HepG2 (cell line): ENCODE measurements at regions not wholly inside any gene's neighbourhood (a gene's known extent, or its start where the extent isn't known, plus 50 kb on each side); places are given as distances from the start of the nearest gene placed in this dataset.

Experiments
- ATAC-seq: fragments of 200-7000 bp; cut with Tn5 transposase; 3 replicates; pipeline ENCODE4 v1.9.1; 2020; ENCODE audit warnings: mild to moderate bottlenecking, moderate library complexity
- BruUV-seq: library from RNA; stranded (reverse); fragments of 400-500 nt; replicated peaks from 2 replicates; lab custom pipeline; 2021; lab: Mats Ljungman, UMichigan
- CTCF ChIA-PET: fragments of 300-600 bp; formaldehyde crosslinking; extraction: SDS; loops from one replicate; lab custom pipeline; 2021; ENCODE audit warnings: low total read pairs, inconsistent platforms, low intra/inter-chr PET ratio; lab: Yijun Ruan, JAX
- POLR2A ChIA-PET: fragments of 350-600 bp; sonication (Branson Sonifier 250); formaldehyde crosslinking; loops from one replicate; lab custom pipeline; 2020; ENCODE audit warnings: antibody characterized with exemption, inconsistent platforms; lab: Yijun Ruan, JAX
- DNase-seq: peaks from one replicate; pipeline ENCODE4 v3.0.0-alpha.2; 2015; ENCODE audit warnings: low spot score
- FAIRE-seq: peaks from 3 replicates; lab custom pipeline; 2011; peaks lifted over from hg19 to GRCh38; lab: Jason Lieb, UNC
- H2AFZ ChIP-seq: one replicate; pipeline ENCODE4 v1.6.1; 2011; ENCODE audit warnings: low read length, inconsistent platforms
- H3K27ac ChIP-seq: fragments of 300-600 bp; 3 replicates; pipeline ENCODE4 v1.8.0; 2011; ENCODE audit warnings: mixed run types, mild to moderate bottlenecking, mixed read lengths, low read length, inconsistent platforms; ENCODE audit not compliant: insufficient read depth; ENCODE audit errors: extremely low read length
- H3K27me3 ChIP-seq, 2 experiments: fragments of 200-600 bp in 1 of 2; 2 replicates in 1 of 2; 3 replicates in 1 of 2; pipeline versions ENCODE4 v1.6.0 to v1.8.0; 2011; ENCODE audit warnings: low read length in 2 of 2, mild to moderate bottlenecking in 2 of 2, moderate library complexity in 2 of 2, inconsistent platforms in 1 of 2; ENCODE audit not compliant: insufficient read depth in 2 of 2, control insufficient read depth in 1 of 2
- H3K36me3 ChIP-seq, 2 experiments: fragments of 200-600 bp in 1 of 2; replicated peaks in 1 of 2; 2 replicates in 1 of 2; 3 replicates in 1 of 2; pipeline versions ENCODE4 v1.5.1 to v1.8.0; 2011; ENCODE audit warnings: low read length in 2 of 2, inconsistent platforms in 1 of 2; ENCODE audit not compliant: insufficient read depth in 2 of 2, control insufficient read depth in 1 of 2
- H3K4me1 ChIP-seq: 2 replicates; pipeline ENCODE4 v1.5.1; 2012; ENCODE audit warnings: low read length, inconsistent platforms; ENCODE audit not compliant: insufficient read depth
- H3K4me2 ChIP-seq: 2 replicates; pipeline ENCODE4 v1.6.0; 2011; ENCODE audit warnings: low read depth, low read length, inconsistent platforms
- H3K4me3 ChIP-seq, 3 experiments: fragments of 200-600 bp in 1 of 3; sonication (generic), shearing (Covaris generic) in 1 of 3; replicated peaks in 1 of 3; 2 replicates each; pipeline ENCODE4 v1.5.1; 2011 to 2016; ENCODE audit warnings: low read length in 3 of 3, inconsistent platforms in 2 of 3, low read depth in 2 of 3, mild to moderate bottlenecking in 2 of 3, control low read depth in 1 of 3, mixed read lengths in 1 of 3; ENCODE audit not compliant: insufficient read depth in 1 of 3
- H3K79me2 ChIP-seq: one replicate; pipeline ENCODE4 v1.6.1; 2011; ENCODE audit warnings: low read length, inconsistent platforms; ENCODE audit not compliant: insufficient read depth
- H3K9ac ChIP-seq: 2 replicates; pipeline ENCODE4 v1.6.0; 2011; ENCODE audit warnings: mild to moderate bottlenecking, low read depth, low read length, inconsistent platforms; ENCODE audit not compliant: insufficient read depth
- H3K9me3 ChIP-seq: 2 replicates; pipeline ENCODE4 v1.5.1; 2012; ENCODE audit warnings: mild to moderate bottlenecking, low read length
- H4K20me1 ChIP-seq: 2 replicates; pipeline ENCODE4 v1.6.0; 2011; ENCODE audit warnings: inconsistent platforms, mild to moderate bottlenecking, low read length, moderate library complexity; ENCODE audit not compliant: insufficient read depth
- ATF6 ChIP-seq: sonication (generic); formaldehyde crosslinking; conservative IDR thresholded peaks from 2 replicates; pipeline ENCODE4 v1.4.0; 2020; ENCODE audit warnings: missing genetic modification reagents
- FOXA3 ChIP-seq: IDR thresholded peaks from 2 replicates; pipeline ENCODE4 v1.6.1; 2016; ENCODE audit warnings: missing genetic modification reagents, missing compliant biosample characterization
- GPN1 ChIP-seq: sonication (generic); formaldehyde crosslinking; IDR thresholded peaks from 2 replicates; pipeline ENCODE4 v1.5.1; 2020; ENCODE audit warnings: missing genetic modification reagents, borderline replicate concordance
- IRX3 ChIP-seq: sonication (generic); formaldehyde crosslinking; IDR thresholded peaks from 2 replicates; pipeline ENCODE4 v1.8.1; 2023; ENCODE audit warnings: mild to moderate bottlenecking, low read depth, missing genetic modification reagents, borderline replicate concordance
- NFYB ChIP-seq: sonication (generic); formaldehyde crosslinking; IDR thresholded peaks from 2 replicates; pipeline ENCODE4 v1.4.0; 2020; ENCODE audit warnings: missing genetic modification reagents
- TFDP1 ChIP-seq: IDR thresholded peaks from 2 replicates; pipeline ENCODE4 v1.6.1; 2016; ENCODE audit warnings: missing compliant biosample characterization, missing genetic modification reagents, borderline replicate concordance
- ZEB1 ChIP-seq: IDR thresholded peaks from 2 replicates; pipeline ENCODE4 v1.6.1; 2012; ENCODE audit warnings: mild to moderate bottlenecking, low read depth, inconsistent platforms; ENCODE audit not compliant: insufficient replicate concordance
- ZGPAT ChIP-seq: IDR thresholded peaks from 2 replicates; pipeline ENCODE4 v1.6.1; 2016; ENCODE audit warnings: mild to moderate bottlenecking
- ZMYM3 ChIP-seq: sonication (generic); formaldehyde crosslinking; IDR thresholded peaks from 2 replicates; pipeline ENCODE4 v1.5.1; 2020; ENCODE audit warnings: mild to moderate bottlenecking, missing genetic modification reagents
- ZNF253 ChIP-seq: sonication (generic); formaldehyde crosslinking; IDR thresholded peaks from 2 replicates; pipeline ENCODE4 v1.8.0; 2022; ENCODE audit warnings: mild to moderate bottlenecking, missing genetic modification reagents, borderline replicate concordance
- ZNF580 ChIP-seq: IDR thresholded peaks from 2 replicates; pipeline ENCODE4 v1.6.1; 2016; ENCODE audit warnings: low read depth, borderline replicate concordance
- ZNF615 ChIP-seq: sonication (generic); formaldehyde crosslinking; IDR thresholded peaks from 2 replicates; pipeline ENCODE4 v1.5.0; 2020; ENCODE audit warnings: mild to moderate bottlenecking, missing genetic modification reagents, borderline replicate concordance
- ZNF710 ChIP-seq: sonication (generic); formaldehyde crosslinking; IDR thresholded peaks from 2 replicates; pipeline ENCODE4 v1.5.0; 2020; ENCODE audit warnings: mild to moderate bottlenecking, missing genetic modification reagents, borderline replicate concordance
- WGBS: methylation state at CpG from one replicate; pipeline ENCODE4 v1.1.6; 2017; ENCODE audit warnings: low lambda C conversion rate; 5-methylcytosine and 5-hydroxymethylcytosine counted together
- in situ Hi-C: cut with HindIII; loops from 2 replicates; pipeline ENCODE4 v1.10.0; 2017; ENCODE audit warnings: low pct_unique_long_range_greater_than_20kb; ENCODE audit not compliant: extremely low pct_ligation_motif_present
- intact Hi-C: fragments of 100-400 bp; cut with micrococcal nuclease; formaldehyde crosslinking; loops from one replicate; pipeline ENCODE4 v1.10.0; 2022; ENCODE audit not compliant: unreplicated experiment

- no peaks in the 10 kb centered on the region for H3K79me2 ChIP-seq
- in situ Hi-C loops (loop anchor here (10.0 kb wide), 1 partner anchor 64 kb away; no protein-coding TSS in a partner anchor), intact Hi-C loops (loop anchor here (10.0 kb wide), 1 partner anchor 54 kb away; no protein-coding TSS in a partner anchor)
- H3K27ac ChIP-seq, result no peak overlapping the region
- peaks cover 1 to 3% of the 10 kb centered on the region in 2 experiments; a peak in 2 of 5 replicates for H3K27me3 ChIP-seq
- no peak overlapping the region for H3K4me3 ChIP-seq
- FAIRE-seq (no peak), ATAC-seq (no peak), DNase-seq (no peak)
- no peaks in the 10 kb centered on the region for H4K20me1 ChIP-seq
- ChIA-PET CTCF (no interaction called here), POLR2A (no interaction called here)
- H3K9me3 ChIP-seq, result no peaks in the 10 kb centered on the region
- no peak overlapping the region for H3K9ac ChIP-seq
- peaks cover 65% of the 10 kb centered on the region for H3K4me1 ChIP-seq
- 2% methylated on average over 3 of the region's 3 CpGs for WGBS
- H2AFZ ChIP-seq, result no peak overlapping the region
- H3K4me2 ChIP-seq, result no peak overlapping the region
- TF ChIP-seq ZNF580 (CRISPR knock-in tag) (no peak), ATF6 (CRISPR knock-in tag) (no peak), ZNF710 (no peak), TFDP1 (no peak), ZNF615 (CRISPR knock-in tag) (no peak), ZMYM3 (CRISPR knock-in tag) (no peak), NFYB (CRISPR knock-in tag) (no peak), GPN1 (CRISPR knock-in tag) (no peak), IRX3 (no peak), ZEB1 (no peak), ZNF253 (CRISPR knock-in tag) (no peak), ZGPAT (CRISPR knock-in tag) (no peak), FOXA3 (CRISPR knock-in tag) (no peak)
- no TSS peak for BruUV-seq
- H3K36me3 ChIP-seq, result no peaks in the 10 kb centered on the region
Observed at GRCh38 chr17:31750578-31750977, 108.5 kb downstream of the COPRS start.
